ENCODE measurements at regions not wholly inside any gene's neighbourhood (a gene's known extent, or its start where the extent isn't known, plus 50 kb on each side); places are given as distances from the start of the nearest gene placed in this dataset.
A peak's percentile ranks its signal among the peaks of the same experiment; 100 is the strongest.

GRCh38 chr9:19967216-19967887 is 178.5 kb upstream of the SLC24A2 start (continued):
- TF ChIP-seq ZNF747 (tag by site-specific recombination; IDR thresholded peaks at IDR 0.05) (no peak), ZBTB7A (tag by site-specific recombination; IDR thresholded peaks at IDR 0.05; ENCODE audit: low read depth) (no peak)

DNA sequence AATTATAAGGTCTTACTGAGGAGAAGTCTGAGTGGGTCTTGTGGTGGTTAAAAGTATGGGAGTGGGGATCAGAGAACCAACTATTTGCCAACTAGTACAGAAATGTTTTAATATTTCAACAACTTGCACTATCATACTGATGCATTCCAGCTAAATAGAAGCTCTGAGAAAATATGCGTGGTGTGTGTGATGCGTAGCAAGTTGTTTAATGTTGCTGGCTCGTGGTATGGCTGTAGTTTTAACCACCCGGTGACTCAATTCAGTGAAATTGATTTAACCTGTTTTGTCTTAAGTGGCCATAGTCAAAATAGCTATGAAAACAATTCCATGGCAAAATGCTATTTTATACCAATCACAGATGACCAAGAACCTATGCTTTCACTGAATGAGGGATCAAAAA is 176.5 kb upstream of the SLC24A2 start:
- TF ChIP-seq, protein P1, sequence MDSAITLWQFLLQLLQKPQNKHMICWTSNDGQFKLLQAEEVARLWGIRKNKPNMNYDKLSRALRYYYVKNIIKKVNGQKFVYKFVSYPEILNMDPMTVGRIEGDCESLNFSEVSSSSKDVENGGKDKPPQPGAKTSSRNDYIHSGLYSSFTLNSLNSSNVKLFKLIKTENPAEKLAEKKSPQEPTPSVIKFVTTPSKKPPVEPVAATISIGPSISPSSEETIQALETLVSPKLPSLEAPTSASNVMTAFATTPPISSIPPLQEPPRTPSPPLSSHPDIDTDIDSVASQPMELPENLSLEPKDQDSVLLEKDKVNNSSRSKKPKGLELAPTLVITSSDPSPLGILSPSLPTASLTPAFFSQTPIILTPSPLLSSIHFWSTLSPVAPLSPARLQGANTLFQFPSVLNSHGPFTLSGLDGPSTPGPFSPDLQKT (IDR thresholded peaks at IDR 0.05; ENCODE audit: borderline replicate concordance, low read depth, low read length): no peak
- TF ChIP-seq ZBTB6 (tag by site-specific recombination; IDR thresholded peaks at IDR 0.05) (no peak), ZNF549 (tag by site-specific recombination; IDR thresholded peaks at IDR 0.05) (no peak)
- H3K27ac ChIP-seq (ENCODE audit: extremely low read depth, low read depth, low read length): no peak overlapping the region
- no peaks in the 10 kb centered on the region for H3K36me3 ChIP-seq (ENCODE audit: control insufficient read depth in 2 of 2, insufficient read depth in 1 of 2, low read length in 2 of 2)
- no peaks in the 10 kb centered on the region; the same call in 1 of the 2 replicates for H3K4me1 ChIP-seq (ENCODE audit: control insufficient read depth, insufficient read depth, low read length)
- H3K4me3 ChIP-seq (ENCODE audit: low read depth, low read length): no peak overlapping the region
- no peaks in the 10 kb centered on the region for H3K9me3 ChIP-seq (ENCODE audit: control insufficient read depth, insufficient read depth, low read depth, low read length)
- CTCF ChIA-PET: interaction anchor here (0.6 kb wide), 1 partner anchor 19 kb away, joined by 3 read pairs; no protein-coding TSS in a partner anchor
- POLR2A ChIA-PET: no interaction called here

- TF ChIP-seq TRIM28 (IDR thresholded peaks at IDR 0.05; ENCODE audit: borderline replicate concordance, low read length) (no peak), ZNF174 (tag by site-specific recombination; IDR thresholded peaks at IDR 0.05) (no peak), ZNF704 (tag by site-specific recombination; IDR thresholded peaks at IDR 0.05) (no peak), ZFHX2 (tag by site-specific recombination; conservative IDR thresholded peaks at IDR 0.05) (no peak)
- Histone ChIP-seq H3K4me3 (ENCODE audit: low read depth, low read length) (no peak overlapping the region), H3K9me3 (ENCODE audit: control insufficient read depth, insufficient read depth, low read depth, low read length) (no peaks in the 10 kb centered on the region), H3K27ac (ENCODE audit: extremely low read depth, low read depth, low read length) (no peak overlapping the region), H3K4me1 (ENCODE audit: control insufficient read depth, insufficient read depth, low read length) (no peaks in the 10 kb centered on the region), H3K36me3 (ENCODE audit: control insufficient read depth in 2 of 2, insufficient read depth in 1 of 2, low read length in 2 of 2) (no peaks in the 10 kb centered on the region)
- POLR2A ChIA-PET: no interaction called here
- CTCF ChIA-PET: interaction anchor here (1.1 kb wide), 1 partner anchor 23 kb away, joined by 3 read pairs; no protein-coding TSS in a partner anchor
Measured at GRCh38 chr9:19947996-19948395, 159.2 kb upstream of the SLC24A2 start.

DNA sequence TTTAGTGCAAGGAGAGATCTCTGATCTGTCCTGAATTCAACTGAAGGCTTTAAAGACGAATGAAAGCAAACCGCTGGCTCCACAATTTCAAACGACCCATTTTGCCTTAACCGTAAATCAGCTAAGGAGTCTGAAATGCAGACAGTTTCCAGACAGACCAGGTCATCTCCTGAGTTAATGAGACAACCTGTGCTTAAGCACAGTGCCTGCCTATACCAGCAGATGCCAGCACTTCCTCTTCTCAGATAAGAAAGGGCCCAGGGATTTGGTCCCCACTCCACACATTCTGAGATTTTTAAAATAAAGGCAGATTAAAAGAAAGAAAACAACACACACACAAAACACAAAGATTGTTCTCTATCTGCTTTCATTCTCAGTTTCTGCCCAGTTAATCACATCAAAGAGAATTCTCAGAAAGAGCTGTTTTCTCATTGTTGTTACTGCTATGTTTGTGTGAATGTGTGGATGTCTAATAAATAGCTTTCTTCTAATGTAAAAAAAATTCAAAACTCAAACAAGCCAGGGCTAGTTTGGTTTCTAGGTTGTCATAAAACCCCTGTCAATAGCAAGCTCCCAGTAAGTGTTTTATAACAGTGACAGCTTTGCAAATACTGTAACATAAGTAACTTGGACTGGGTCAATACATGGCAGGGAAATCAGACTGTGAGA is 157.7 kb upstream of the SLC24A2 start:
- TF ChIP-seq ZNF654 (tag by site-specific recombination; IDR thresholded peaks at IDR 0.05; ENCODE audit: low read depth): 0 out of 2 replicates have a peak, but pooled peaks have one; percentile 26
- no peak for TF ChIP-seq ZNF37A (tag by site-specific recombination; IDR thresholded peaks at IDR 0.05)
- Histone ChIP-seq H3K36me3 (ENCODE audit: control insufficient read depth in 2 of 2, insufficient read depth in 1 of 2, low read length in 2 of 2) (no peaks in the 10 kb centered on the region), H3K27ac (ENCODE audit: extremely low read depth, low read depth, low read length) (no peak overlapping the region), H3K9me3 (ENCODE audit: control insufficient read depth, insufficient read depth, low read depth, low read length) (no peaks in the 10 kb centered on the region), H3K4me1 (ENCODE audit: control insufficient read depth, insufficient read depth, low read length) (no peaks in the 10 kb centered on the region), H3K4me3 (ENCODE audit: low read depth, low read length) (no peak overlapping the region)
- ChIA-PET POLR2A (no interaction called here), CTCF (interaction anchor here (0.5 to 1.7 kb wide), 16 partner anchors 11 to 1164 kb away, joined by 3 to 6 read pairs (median 3); no protein-coding TSS in a partner anchor)

DNA sequence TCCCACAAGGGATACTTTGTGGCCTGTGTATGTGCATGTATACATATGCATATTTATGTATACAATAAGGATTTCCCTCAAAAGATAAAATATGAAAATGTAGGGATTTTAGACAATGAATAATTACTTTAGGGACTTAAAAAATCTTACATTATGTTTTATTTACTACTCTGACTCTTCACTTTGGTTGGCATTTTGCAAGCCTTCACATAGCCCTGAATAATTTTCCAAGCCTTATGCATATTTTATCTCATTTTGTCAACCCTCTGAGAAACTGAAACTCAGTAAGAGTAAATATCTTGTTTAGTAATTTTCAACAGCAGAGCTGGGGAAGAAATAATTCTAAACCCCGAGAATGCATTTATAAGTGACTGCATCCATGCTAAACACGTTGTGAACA is 153.0 kb upstream of the SLC24A2 start:
- Histone ChIP-seq H3K27ac (ENCODE audit: extremely low read depth, low read depth, low read length) (no peak overlapping the region), H3K4me3 (ENCODE audit: low read depth, low read length) (no peak overlapping the region), H3K4me1 (ENCODE audit: control insufficient read depth, insufficient read depth, low read length) (no peaks in the 10 kb centered on the region), H3K36me3 (ENCODE audit: control insufficient read depth in 2 of 2, insufficient read depth in 1 of 2, low read length in 2 of 2) (no peaks in the 10 kb centered on the region), H3K9me3 (ENCODE audit: control insufficient read depth, insufficient read depth, low read depth, low read length) (no peaks in the 10 kb centered on the region)
- POLR2A ChIA-PET: no interaction called here
- TF ChIP-seq ZBTB20 (tag by site-specific recombination; IDR thresholded peaks at IDR 0.05): no peak
- TF ChIP-seq ZNF544 (tag by site-specific recombination; IDR thresholded peaks at IDR 0.05): no peak
- CTCF ChIA-PET: no interaction called here

Measured in HEK293 (cell line).